ENCODE measurements at regions not wholly inside any gene's neighbourhood (a gene's known extent, or its start where the extent isn't known, plus 50 kb on each side); places are given as distances from the start of the nearest gene placed in this dataset.
"Not testable (repeated sequence)": the region's sequence is repeated elsewhere in the genome, so short reads cannot be mapped to it uniquely, and the experiment has no call there.

DNA sequence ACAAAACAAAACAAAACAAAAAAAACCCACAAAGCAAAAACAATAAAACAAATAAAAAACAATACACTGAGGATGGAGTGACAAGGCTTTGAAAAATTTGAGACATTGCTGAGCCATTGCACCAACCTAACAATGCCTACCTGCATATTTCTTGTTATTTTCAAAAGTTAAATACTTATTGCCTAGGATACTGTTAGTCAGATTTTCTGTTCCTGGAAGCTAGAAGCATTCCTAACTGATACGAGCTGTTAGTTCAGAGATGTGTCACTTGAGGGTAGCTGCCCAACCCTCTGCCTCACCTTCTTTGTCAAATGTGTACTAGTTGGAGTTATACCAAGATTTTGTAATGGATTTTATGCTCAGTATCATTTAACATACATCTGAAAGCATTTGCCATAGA is 187.2 kb downstream of the TXNL1 start:
- Histone ChIP-seq H3K4me1 (no peaks in the 10 kb centered on the region), H3K27me3 (ENCODE audit: insufficient read depth in 3 of 3, low read length in 2 of 3) (no peaks in the 10 kb centered on the region), H3K36me3 (ENCODE audit: insufficient read depth in 1 of 2, low read depth in 1 of 2) (no peaks in the 10 kb centered on the region), H3K27ac (no peak overlapping the region), H3K9me3 (no peaks in the 10 kb centered on the region), H3K4me3 (no peak overlapping the region)
- intact Hi-C loops (cut with DNase I): no loop called here
- DNase-seq (no peak), ATAC-seq (no peak)
- TF ChIP-seq, protein P1, sequence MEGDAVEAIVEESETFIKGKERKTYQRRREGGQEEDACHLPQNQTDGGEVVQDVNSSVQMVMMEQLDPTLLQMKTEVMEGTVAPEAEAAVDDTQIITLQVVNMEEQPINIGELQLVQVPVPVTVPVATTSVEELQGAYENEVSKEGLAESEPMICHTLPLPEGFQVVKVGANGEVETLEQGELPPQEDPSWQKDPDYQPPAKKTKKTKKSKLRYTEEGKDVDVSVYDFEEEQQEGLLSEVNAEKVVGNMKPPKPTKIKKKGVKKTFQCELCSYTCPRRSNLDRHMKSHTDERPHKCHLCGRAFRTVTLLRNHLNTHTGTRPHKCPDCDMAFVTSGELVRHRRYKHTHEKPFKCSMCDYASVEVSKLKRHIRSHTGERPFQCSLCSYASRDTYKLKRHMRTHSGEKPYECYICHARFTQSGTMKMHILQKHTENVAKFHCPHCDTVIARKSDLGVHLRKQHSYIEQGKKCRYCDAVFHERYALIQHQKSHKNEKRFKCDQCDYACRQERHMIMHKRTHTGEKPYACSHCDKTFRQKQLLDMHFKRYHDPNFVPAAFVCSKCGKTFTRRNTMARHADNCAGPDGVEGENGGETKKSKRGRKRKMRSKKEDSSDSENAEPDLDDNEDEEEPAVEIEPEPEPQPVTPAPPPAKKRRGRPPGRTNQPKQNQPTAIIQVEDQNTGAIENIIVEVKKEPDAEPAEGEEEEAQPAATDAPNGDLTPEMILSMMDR (IDR thresholded peaks at IDR 0.05): no peak
- 63 to 76% (median 66%) methylated on average over 1 of the region's 1 CpG for WGBS, 3 donors

DNA sequence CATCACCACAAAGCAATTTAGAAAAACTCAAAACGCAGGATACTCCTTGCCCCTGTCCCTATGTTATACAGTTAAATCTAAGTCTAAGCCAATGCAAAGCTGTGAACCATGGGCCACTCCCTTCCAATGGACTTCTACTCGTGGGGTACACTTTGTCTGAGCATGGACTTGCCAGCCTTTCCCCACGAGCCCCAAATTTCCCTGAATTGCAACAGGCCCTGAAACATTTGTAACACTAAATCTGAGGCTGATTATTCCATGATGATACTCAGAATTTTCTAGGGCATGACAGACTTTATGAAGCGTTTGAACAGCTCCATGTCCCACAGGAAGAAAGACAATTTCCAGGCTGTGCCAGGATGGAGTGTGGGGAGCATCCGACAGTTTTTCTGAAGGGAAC is 189.6 kb downstream of the TXNL1 start:
- Histone ChIP-seq H3K27me3 (ENCODE audit: insufficient read depth in 3 of 3, low read length in 2 of 3) (no peaks in the 10 kb centered on the region), H3K36me3 (ENCODE audit: insufficient read depth in 1 of 2, low read depth in 1 of 2) (no peaks in the 10 kb centered on the region), H3K4me1 (no peaks in the 10 kb centered on the region), H3K9me3 (no peaks in the 10 kb centered on the region), H3K27ac (no peak overlapping the region), H3K4me3 (no peak overlapping the region)
- ATAC-seq (no peak), DNase-seq (no peak)
- WGBS, 3 donors: 62 to 69% (median 64%) methylated on average over 5 of the region's 5 CpGs
- intact Hi-C loops (cut with DNase I): no loop called here
- TF ChIP-seq, protein P1 (IDR thresholded peaks at IDR 0.05): no peak

DNA sequence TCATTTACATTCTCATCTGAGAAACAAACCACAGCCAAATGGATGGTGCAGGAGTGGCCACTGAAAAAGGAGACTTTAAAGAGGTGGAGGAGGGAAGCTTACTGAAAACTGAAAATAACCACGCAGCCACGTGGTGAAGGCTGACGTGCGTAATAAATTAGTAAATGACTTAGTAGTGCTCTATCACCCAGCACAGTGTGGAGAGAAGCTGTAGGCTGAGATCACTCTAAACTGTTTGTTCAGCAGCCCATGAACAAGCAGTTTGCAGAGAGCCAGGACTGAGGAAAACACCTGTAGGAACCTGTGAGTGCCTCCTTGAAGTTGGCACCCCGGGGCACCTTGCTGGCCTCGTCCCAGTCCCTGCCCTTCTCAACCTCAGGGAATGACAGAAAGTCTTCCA is 193.0 kb downstream of the TXNL1 start:
- H3K4me3 ChIP-seq: no peak overlapping the region
- no peak for ATAC-seq
- no peaks in the 10 kb centered on the region for H3K4me1 ChIP-seq
- no peaks in the 10 kb centered on the region for H3K27me3 ChIP-seq (ENCODE audit: insufficient read depth in 3 of 3, low read length in 2 of 3)
- WGBS, 3 donors: 74 to 85% (median 79%) methylated on average over 6 of the region's 6 CpGs
- no peaks in the 10 kb centered on the region for H3K9me3 ChIP-seq
- no peaks in the 10 kb centered on the region for H3K36me3 ChIP-seq (ENCODE audit: insufficient read depth in 1 of 2, low read depth in 1 of 2)
- no peak overlapping the region for H3K27ac ChIP-seq
- intact Hi-C loops (cut with DNase I): no loop called here
- no peak for DNase-seq
- TF ChIP-seq, protein P1 (IDR thresholded peaks at IDR 0.05): no peak

DNA sequence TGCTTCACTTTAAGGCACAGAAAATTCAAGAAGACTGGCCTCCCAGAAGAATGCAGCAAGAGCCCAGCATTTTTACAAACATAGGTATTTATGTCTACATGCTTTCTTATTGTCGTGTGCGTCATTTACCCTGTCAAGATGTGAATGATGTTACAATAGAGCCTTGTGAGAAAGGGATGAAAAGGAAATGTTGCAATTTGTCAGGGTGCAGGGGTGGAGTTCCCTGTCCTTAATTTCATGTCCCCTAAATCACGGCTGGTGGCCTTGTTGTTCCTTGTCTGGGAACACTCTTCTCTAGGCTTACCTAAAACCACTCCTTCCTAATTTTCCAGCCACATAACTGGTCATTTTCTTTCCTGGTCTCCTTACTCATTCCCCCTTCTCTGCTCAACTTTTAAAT is 194.2 kb downstream of the TXNL1 start:
- no peaks in the 10 kb centered on the region for H3K27me3 ChIP-seq (ENCODE audit: insufficient read depth in 3 of 3, low read length in 2 of 3)
- intact Hi-C loops (cut with DNase I): no loop called here
- DNase-seq (no peak), ATAC-seq (no peak)
- TF ChIP-seq, protein P1 (IDR thresholded peaks at IDR 0.05): no peak
- H3K4me1 ChIP-seq: no peaks in the 10 kb centered on the region
- 82 to 89% (median 82%) methylated on average over 3 of the region's 3 CpGs for WGBS, 3 donors
- no peak overlapping the region for H3K27ac ChIP-seq
- no peak overlapping the region for H3K4me3 ChIP-seq
- H3K9me3 ChIP-seq: no peaks in the 10 kb centered on the region
- H3K36me3 ChIP-seq (ENCODE audit: insufficient read depth in 1 of 2, low read depth in 1 of 2): no peaks in the 10 kb centered on the region

DNA sequence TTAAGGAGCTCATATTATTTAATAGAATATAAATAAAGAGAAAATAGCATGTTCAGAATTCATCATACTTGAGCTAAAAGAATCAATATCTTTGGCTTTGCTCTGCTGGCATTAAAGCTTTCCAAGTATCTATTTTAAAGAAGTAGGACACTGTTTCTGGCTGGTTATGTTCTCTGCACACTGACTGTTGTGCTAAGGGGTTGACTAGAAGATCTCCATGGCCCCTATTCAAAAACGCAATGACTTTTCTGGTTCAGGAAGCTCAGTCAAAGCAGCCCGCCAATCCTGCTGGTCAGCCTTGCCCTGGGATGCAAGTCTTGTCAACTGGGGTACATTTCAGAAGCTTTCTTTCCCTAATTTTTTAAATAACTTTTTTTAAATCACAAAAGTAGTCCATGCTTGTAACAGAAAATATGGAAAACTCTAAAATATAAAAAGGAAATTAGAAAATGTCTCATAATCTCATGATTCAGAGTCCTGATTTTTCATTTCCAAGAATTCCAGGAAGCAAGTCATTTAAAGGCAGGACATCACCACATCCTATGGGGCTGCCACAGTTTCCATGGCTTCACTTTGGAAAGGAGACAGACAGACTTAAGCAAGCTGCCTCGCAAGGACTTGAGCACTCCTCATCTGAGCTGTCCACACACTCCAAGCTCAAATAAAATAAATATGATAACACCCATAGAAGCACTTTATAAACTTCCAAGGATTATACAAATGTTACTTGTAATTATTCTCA is 195.1 kb downstream of the TXNL1 start:
- no peak overlapping the region for H3K27ac ChIP-seq
- no peak for ATAC-seq

DNA sequence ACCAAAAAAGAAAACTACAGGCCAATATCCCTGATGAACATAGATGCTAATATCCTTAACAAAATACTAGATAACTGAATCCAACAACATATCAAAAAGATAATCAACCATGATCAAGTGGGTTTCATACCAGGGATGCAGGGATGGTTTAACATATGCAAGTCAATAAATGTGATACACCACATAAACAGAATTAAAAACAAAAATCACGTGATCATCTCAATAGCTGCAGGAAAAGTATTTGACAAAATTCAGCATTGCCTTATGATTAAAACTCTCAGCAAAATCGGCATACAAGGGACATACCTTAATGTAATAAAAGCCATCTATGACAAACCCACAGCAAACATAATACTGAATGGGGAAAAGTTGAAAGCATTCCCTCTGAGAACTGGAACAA is 199.9 kb downstream of the TXNL1 start:
- H3K9me3 ChIP-seq; H3K4me3 ChIP-seq; H3K4me1 ChIP-seq; ATAC-seq; H3K27ac ChIP-seq; H3K27me3 ChIP-seq (ENCODE audit: insufficient read depth in 3 of 3, low read length in 2 of 3); DNase-seq; H3K36me3 ChIP-seq (ENCODE audit: insufficient read depth in 1 of 2, low read depth in 1 of 2); intact Hi-C loops (cut with DNase I): not testable (repeated sequence)
- 92 to 93% (median 92%) methylated on average over 2 of the region's 2 CpGs for WGBS, 3 donors

More for the DNA sequence above, 195.1 kb downstream of the TXNL1 start:
- Histone ChIP-seq H3K36me3 (ENCODE audit: insufficient read depth in 1 of 2, low read depth in 1 of 2) (no peaks in the 10 kb centered on the region), H3K4me1 (no peaks in the 10 kb centered on the region), H3K9me3 (no peaks in the 10 kb centered on the region), H3K27me3 (ENCODE audit: insufficient read depth in 3 of 3, low read length in 2 of 3) (no peaks in the 10 kb centered on the region), H3K4me3 (no peak overlapping the region)
- TF ChIP-seq, protein P1 (IDR thresholded peaks at IDR 0.05): no peak
- WGBS, 3 donors: 70 to 73% (median 73%) methylated on average over 3 of the region's 3 CpGs
- DNase-seq: no peak
- intact Hi-C loops (cut with DNase I): no loop called here

Measured in psoas muscle (tissue), 7 donors.